GM12878 (cell line): ENCODE measurements at regions not wholly inside any gene's neighbourhood (a gene's known extent, or its start where the extent isn't known, plus 50 kb on each side); places are given as distances from the start of the nearest gene placed in this dataset.

Experiments used
- ATAC-seq: fragments of 200-7000 bp; cut with Tn5 transposase; 3 replicates; pipeline ENCODE4 v1.9.1; 2020; ENCODE audit warnings: mild to moderate bottlenecking, moderate library complexity
- BruUV-seq: library from RNA; stranded (reverse); fragments of 400-500 nt; replicated peaks from 2 replicates; lab custom pipeline; 2021; lab: Mats Ljungman, UMichigan
- CTCF ChIA-PET: fragments of 300-600 bp; sonication (Branson Sonifier 250); formaldehyde crosslinking; extraction: SDS; loops from one replicate; lab custom pipeline; 2021; ENCODE audit warnings: inconsistent platforms; lab: Yijun Ruan, JAX
- POLR2A ChIA-PET: fragments of 350-600 bp; formaldehyde crosslinking; extraction: SDS; loops from one replicate; lab custom pipeline; 2021; ENCODE audit warnings: inconsistent platforms; lab: Charles Lee
- RAD21 ChIA-PET: fragments of 300-600 bp; sonication (Branson Sonifier 250); formaldehyde crosslinking; loops from one replicate; lab custom pipeline; 2023; ENCODE audit warnings: antibody characterized with exemption; ENCODE audit not compliant: unreplicated experiment; lab: Charles Lee
- SMC1A ChIA-PET: fragments of 300-600 bp; sonication (Branson Sonifier 250); formaldehyde crosslinking; loops from one replicate; lab custom pipeline; 2023; ENCODE audit not compliant: unreplicated experiment, uncharacterized antibody; lab: Charles Lee
- DNase-seq: peaks from one replicate; pipeline ENCODE4 v3.0.0-alpha.2; 2011; ENCODE audit warnings: low read depth, low spot score
- FAIRE-seq: peaks from 3 replicates; lab custom pipeline; 2011; peaks lifted over from hg19 to GRCh38; lab: Jason Lieb, UNC
- H2AFZ ChIP-seq: 2 replicates; pipeline ENCODE4 v1.6.0; 2011; ENCODE audit warnings: low read depth, low read length, control low read depth; ENCODE audit not compliant: control insufficient read depth
- H3K27ac ChIP-seq: 2 replicates; pipeline ENCODE4 v1.5.1; 2011; ENCODE audit warnings: control low read depth; ENCODE audit not compliant: control insufficient read depth, insufficient read depth
- H3K27me3 ChIP-seq, 2 experiments: replicated peaks in 1 of 2; 2 replicates each; pipeline versions ENCODE4 v1.6.0 to v1.6.1; 2011; ENCODE audit warnings: low read length in 1 of 2; ENCODE audit not compliant: control insufficient read depth in 2 of 2, insufficient read depth in 2 of 2
- H3K36me3 ChIP-seq, 2 experiments: 2 replicates each; pipeline ENCODE4 v1.5.1; 2011; ENCODE audit warnings: low read length in 1 of 2; ENCODE audit not compliant: control insufficient read depth in 2 of 2, insufficient read depth in 2 of 2
- H3K4me1 ChIP-seq: 2 replicates; pipeline ENCODE4 v1.6.1; 2011; ENCODE audit warnings: mild to moderate bottlenecking, low read length, moderate library complexity, mixed read lengths; ENCODE audit not compliant: control insufficient read depth, insufficient read depth
- H3K4me2 ChIP-seq: 2 replicates; pipeline ENCODE4 v1.6.0; 2011; ENCODE audit warnings: control low read depth; ENCODE audit not compliant: control insufficient read depth, insufficient read depth
- H3K4me3 ChIP-seq: fragments of 200-600 bp; sonication (generic); 2 replicates; pipeline ENCODE4 v1.5.1; 2016
- H3K79me2 ChIP-seq: 2 replicates; pipeline ENCODE4 v1.6.0; 2011; ENCODE audit warnings: low read length; ENCODE audit not compliant: control insufficient read depth, insufficient read depth
- H3K9ac ChIP-seq: 2 replicates; pipeline ENCODE4 v1.8.0; 2011; ENCODE audit warnings: low read length, control low read depth, mixed read lengths; ENCODE audit not compliant: control insufficient read depth, insufficient read depth
- H3K9me3 ChIP-seq: replicated peaks from 3 replicates; pipeline ENCODE4 v1.5.1; 2011; ENCODE audit warnings: mild to moderate bottlenecking, low read length; ENCODE audit not compliant: control insufficient read depth, insufficient read depth
- H4K20me1 ChIP-seq: 2 replicates; pipeline ENCODE4 v1.6.0; 2011; ENCODE audit not compliant: control insufficient read depth, insufficient read depth
- ATF3 ChIP-seq: IDR thresholded peaks from 2 replicates; pipeline ENCODE4 v1.6.1; 2011; ENCODE audit warnings: low read depth, mild to moderate bottlenecking, low read length, moderate library complexity, borderline replicate concordance; ENCODE audit errors: extremely low read depth
- EED ChIP-seq: sonication (generic); IDR thresholded peaks from 2 replicates; pipeline ENCODE4 v1.6.1; 2016; ENCODE audit warnings: antibody characterized with exemption, low read depth
- ESRRA ChIP-seq: IDR thresholded peaks from 2 replicates; pipeline ENCODE4 v1.6.1; 2012; ENCODE audit warnings: mild to moderate bottlenecking, low read length, improper control_type of control experiment
- GABPA ChIP-seq: IDR thresholded peaks from 2 replicates; pipeline ENCODE4 v1.6.1; 2014; ENCODE audit warnings: antibody characterized with exemption, low read depth, mild to moderate bottlenecking, inconsistent platforms
- HDAC2 ChIP-seq: fragments of 200-600 bp; sonication (generic); IDR thresholded peaks from 2 replicates; pipeline ENCODE4 v1.6.1; 2017
- IRF3 ChIP-seq: fragments of 450-650 bp; IDR thresholded peaks from 2 replicates; pipeline ENCODE4 v1.6.1; 2014; ENCODE audit warnings: mild to moderate bottlenecking
- IRF4 ChIP-seq: IDR thresholded peaks from 2 replicates; pipeline ENCODE4 v1.6.1; 2011; ENCODE audit warnings: low read depth, low read length
- KDM1A ChIP-seq: fragments of 200-600 bp; sonication (generic); IDR thresholded peaks from 2 replicates; pipeline ENCODE4 v1.6.1; 2016; ENCODE audit warnings: borderline replicate concordance
- PAX5 ChIP-seq: IDR thresholded peaks from 2 replicates; pipeline ENCODE4 v1.6.1; 2011; ENCODE audit warnings: low read depth, low read length, borderline replicate concordance
- POLR2AphosphoS5 ChIP-seq: IDR thresholded peaks from 2 replicates; pipeline ENCODE4 v1.6.1; 2011; ENCODE audit warnings: mild to moderate bottlenecking, low read length, inconsistent platforms
- RELA ChIP-seq: fragments of 450-650 bp; IDR thresholded peaks from 2 replicates; pipeline ENCODE4 v1.8.0; 2014; ENCODE audit warnings: borderline replicate concordance; ENCODE audit not compliant: partially characterized antibody
- SMAD1 ChIP-seq: fragments of 450-650 bp; IDR thresholded peaks from 2 replicates; pipeline ENCODE4 v1.6.1; 2018; ENCODE audit warnings: mild to moderate bottlenecking, low read depth; ENCODE audit not compliant: partially characterized antibody
- SMAD5 ChIP-seq: IDR thresholded peaks from 2 replicates; pipeline ENCODE4 v1.6.1; 2016; ENCODE audit warnings: antibody characterized with exemption, low read depth
- TAF1 ChIP-seq: IDR thresholded peaks from 2 replicates; pipeline ENCODE4 v1.6.1; 2011; ENCODE audit warnings: mild to moderate bottlenecking, low read depth, low read length, borderline replicate concordance
- TCF3 ChIP-seq: IDR thresholded peaks from 2 replicates; pipeline ENCODE4 v1.6.1; 2012; ENCODE audit warnings: low read depth, mild to moderate bottlenecking, low read length, borderline replicate concordance; ENCODE audit not compliant: insufficient read depth
- TCF7 ChIP-seq: IDR thresholded peaks from 2 replicates; pipeline ENCODE4 v1.6.1; 2014; ENCODE audit warnings: antibody characterized with exemption, borderline replicate concordance
- USF2 ChIP-seq: IDR thresholded peaks from 2 replicates; pipeline ENCODE4 v1.6.1; 2011; ENCODE audit warnings: low read depth, low read length, improper control_type of control experiment, borderline replicate concordance
- ZSCAN29 ChIP-seq: fragments of 450-650 bp; IDR thresholded peaks from 2 replicates; pipeline ENCODE4 v1.6.1; 2017; ENCODE audit warnings: mild to moderate bottlenecking, moderate library complexity
- WGBS: methylation state at CpG from one replicate; pipeline ENCODE4 v1.1.6; 2016; ENCODE audit warnings: low lambda C conversion rate; ENCODE audit not compliant: insufficient replicate concordance, insufficient coverage; ENCODE audit errors: missing lambda C conversion rate; 5-methylcytosine and 5-hydroxymethylcytosine counted together
- in situ Hi-C: fragments of 300-500 bp; cut with MboI; formaldehyde crosslinking; loops from 9 replicates; pipeline ENCODE4 v1.14.3; 2018; ENCODE audit warnings: mixed read lengths
- intact Hi-C: fragments of 100-400 bp; cut with micrococcal nuclease; formaldehyde crosslinking; loops from one replicate; pipeline ENCODE4 v1.14.2; 2022; ENCODE audit not compliant: unreplicated experiment
- TF ChIP-seq, protein P1 (sequence below): fragments of 450-650 bp; IDR thresholded peaks from 2 replicates; pipeline ENCODE4 v1.6.1; 2017; ENCODE audit warnings: low read depth, mild to moderate bottlenecking, moderate library complexity

DNA sequence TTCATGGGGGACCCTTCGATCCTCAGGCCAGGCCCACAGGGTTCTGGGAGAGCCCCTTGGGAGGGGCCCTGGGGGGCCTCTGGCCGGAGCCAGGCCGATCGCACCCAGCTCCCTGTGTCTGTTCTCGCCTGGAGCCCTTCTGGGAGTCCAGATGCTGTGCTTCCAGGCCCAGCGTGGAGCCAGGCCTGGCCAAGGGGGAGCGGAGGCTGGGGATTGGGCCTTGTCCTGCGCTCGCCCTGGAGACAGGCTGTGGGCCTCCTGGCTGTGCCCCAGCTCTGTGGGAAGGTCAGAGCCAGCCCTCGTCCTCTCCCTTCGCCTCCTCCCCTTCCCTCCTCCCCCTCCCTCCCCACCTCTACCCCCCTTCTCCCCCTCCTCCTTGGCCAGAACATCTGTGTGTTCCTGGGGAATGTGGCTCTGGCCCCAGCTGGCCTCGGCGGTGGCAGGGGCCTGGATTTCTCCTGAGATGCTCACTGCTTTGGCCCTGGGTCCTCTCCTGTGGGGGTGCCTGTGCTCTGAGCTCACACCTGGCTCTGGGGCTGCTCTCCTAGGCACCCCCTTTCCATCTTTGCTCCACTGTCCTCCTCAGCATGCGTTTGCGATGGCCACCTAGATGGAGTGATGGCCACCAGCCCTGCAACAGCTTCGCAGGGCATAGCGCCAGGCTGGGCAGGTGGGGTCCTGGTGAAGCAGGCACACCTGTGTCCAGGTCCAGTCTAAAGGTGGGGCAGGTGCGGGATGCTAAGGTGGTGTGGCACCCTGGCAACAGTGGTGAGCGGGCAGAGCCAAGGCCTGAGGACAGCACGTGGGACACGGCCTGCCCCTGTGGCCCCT lies 90.6 kb upstream of the CIBAR2 start (continued):
- no peak for TF ChIP-seq SMAD5
- TF ChIP-seq POLR2AphosphoS5 = no peak

DNA sequence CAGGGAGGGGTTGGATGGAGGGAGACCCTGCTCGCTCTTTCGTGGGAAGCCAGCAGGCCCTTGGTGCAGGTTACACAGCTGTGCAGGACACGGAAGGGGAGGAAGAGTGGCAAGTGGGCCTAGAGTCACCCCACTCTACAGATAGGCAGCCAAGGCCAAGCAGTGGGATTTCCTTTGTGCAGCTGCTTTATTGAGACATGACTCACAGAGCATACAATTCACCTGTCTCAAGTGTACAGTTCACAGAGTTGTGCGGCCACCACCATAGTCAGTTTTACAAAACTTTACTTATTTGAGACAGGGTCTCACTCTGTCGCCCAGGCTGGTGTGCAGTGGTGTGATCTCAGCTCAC lies 91.2 kb upstream of the CIBAR2 start:
- H3K9ac ChIP-seq = no peak overlapping the region
- ATAC-seq = no peak
- FAIRE-seq = no peak

More for the DNA sequence above, 91.2 kb upstream of the CIBAR2 start:
- whole genome bisulfite sequencing = 57% methylated on average over 5 of the region's 5 CpGs
- DNase-seq = no peak
- no peaks in the 10 kb centered on the region; the same call in 2 of the 3 replicates for H3K9me3 ChIP-seq
- CTCF ChIA-PET = no interaction called here
- no peaks in the 10 kb centered on the region for H3K79me2 ChIP-seq
- no peak overlapping the region for H2AFZ ChIP-seq
- H3K36me3 ChIP-seq = no peaks in the 10 kb centered on the region; a peak in 1 of 4 replicates
- RAD21 ChIA-PET = no interaction called here
- H3K4me1 ChIP-seq = no peaks in the 10 kb centered on the region; the same call in 1 of the 2 replicates
- H3K27me3 ChIP-seq = no peaks in the 10 kb centered on the region
- no peak overlapping the region for H3K4me3 ChIP-seq
- H4K20me1 ChIP-seq = no peaks in the 10 kb centered on the region
- POLR2A ChIA-PET = no interaction called here
- BruUV-seq = no TSS peak
- no peak for TF ChIP-seq TCF7
- TF ChIP-seq TCF3 = no peak
- TF ChIP-seq SMAD1 = no peak
- TF ChIP-seq ESRRA = no peak
- TF ChIP-seq IRF4 = no peak
- no peak for TF ChIP-seq IRF3
- TF ChIP-seq RELA = no peak
- TF ChIP-seq HDAC2 = no peak
- TF ChIP-seq GABPA = no peak
- TF ChIP-seq PAX5 = no peak
- no peak for TF ChIP-seq ATF3
- TF ChIP-seq KDM1A = no peak
- TF ChIP-seq, protein P1, sequence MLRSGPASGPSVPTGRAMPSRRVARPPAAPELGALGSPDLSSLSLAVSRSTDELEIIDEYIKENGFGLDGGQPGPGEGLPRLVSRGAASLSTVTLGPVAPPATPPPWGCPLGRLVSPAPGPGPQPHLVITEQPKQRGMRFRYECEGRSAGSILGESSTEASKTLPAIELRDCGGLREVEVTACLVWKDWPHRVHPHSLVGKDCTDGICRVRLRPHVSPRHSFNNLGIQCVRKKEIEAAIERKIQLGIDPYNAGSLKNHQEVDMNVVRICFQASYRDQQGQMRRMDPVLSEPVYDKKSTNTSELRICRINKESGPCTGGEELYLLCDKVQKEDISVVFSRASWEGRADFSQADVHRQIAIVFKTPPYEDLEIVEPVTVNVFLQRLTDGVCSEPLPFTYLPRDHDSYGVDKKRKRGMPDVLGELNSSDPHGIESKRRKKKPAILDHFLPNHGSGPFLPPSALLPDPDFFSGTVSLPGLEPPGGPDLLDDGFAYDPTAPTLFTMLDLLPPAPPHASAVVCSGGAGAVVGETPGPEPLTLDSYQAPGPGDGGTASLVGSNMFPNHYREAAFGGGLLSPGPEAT = no peak
- TF ChIP-seq ZSCAN29 = no peak
- TF ChIP-seq USF2 = no peak
- no peak for TF ChIP-seq EED
- TF ChIP-seq TAF1 = no peak
- H3K4me2 ChIP-seq = no peak overlapping the region
- intact Hi-C loops (no loop called here), in situ Hi-C loops (no loop called here)
- SMC1A ChIA-PET = no interaction called here
- no peak overlapping the region for H3K27ac ChIP-seq
